Neural progenitor cell (in vitro differentiated cells): ENCODE measurements at regions not wholly inside any gene's neighbourhood (a gene's known extent, or its start where the extent isn't known, plus 50 kb on each side); places are given as distances from the start of the nearest gene placed in this dataset.
"Not testable (repeated sequence)": the region's sequence is repeated elsewhere in the genome, so short reads cannot be mapped to it uniquely, and the experiment has no call there.

Source experiments
- DNase-seq: peaks from one replicate; pipeline ENCODE4 v3.0.0-alpha.2; 2016; ENCODE audit warnings: low spot score
- H2AFZ ChIP-seq: fragments of 200-600 bp; sonication (generic); replicated peaks from 2 replicates; pipeline ENCODE4 v1.6.1; 2016; ENCODE audit warnings: antibody characterized with exemption
- H3F3A ChIP-seq: fragments of 200-600 bp; sonication (generic); 2 replicates; pipeline ENCODE4 v1.6.1; 2016; ENCODE audit warnings: antibody characterized with exemption, low read depth
- H3K27ac ChIP-seq: fragments of 200-600 bp; sonication (generic); 2 replicates; pipeline ENCODE4 v1.5.1; 2016; ENCODE audit warnings: mild to moderate bottlenecking
- H3K27me3 ChIP-seq: fragments of 200-600 bp; sonication (generic); 2 replicates; pipeline ENCODE4 v1.6.1; 2016; ENCODE audit warnings: mild to moderate bottlenecking, moderate library complexity
- H3K36me3 ChIP-seq: fragments of 200-600 bp; sonication (generic); 2 replicates; pipeline ENCODE4 v1.5.1; 2016
- H3K4me1 ChIP-seq: fragments of 200-600 bp; sonication (generic); 2 replicates; pipeline ENCODE4 v1.6.1; 2016; ENCODE audit warnings: mixed run types
- H3K4me2 ChIP-seq: fragments of 200-600 bp; sonication (generic); 2 replicates; pipeline ENCODE4 v1.6.1; 2016
- H3K4me3 ChIP-seq: fragments of 200-600 bp; sonication (generic); 2 replicates; pipeline ENCODE4 v1.5.1; 2016
- H3K79me2 ChIP-seq: fragments of 200-600 bp; sonication (generic); 2 replicates; pipeline ENCODE4 v1.6.1; 2016; ENCODE audit warnings: low read depth
- H3K9ac ChIP-seq: fragments of 200-600 bp; sonication (generic); 2 replicates; pipeline ENCODE4 v1.6.1; 2016
- H3K9me3 ChIP-seq: fragments of 200-600 bp; sonication (generic); 2 replicates; pipeline ENCODE4 v1.5.1; 2016; ENCODE audit warnings: low read depth
- H4K20me1 ChIP-seq: fragments of 200-600 bp; sonication (generic); 2 replicates; pipeline ENCODE4 v1.6.1; 2016; ENCODE audit warnings: low read depth
- H3K27ac Mint-ChIP-seq: 3 replicates; pipeline ENCODE4 v1.8.0; 2021; ENCODE audit warnings: mixed read lengths
- H3K27me3 Mint-ChIP-seq: 2 replicates; pipeline ENCODE4 v1.8.0; 2022; ENCODE audit warnings: low read depth, mild to moderate bottlenecking, inconsistent platforms, moderate library complexity, mixed read lengths; ENCODE audit not compliant: insufficient read depth
- H3K36me3 Mint-ChIP-seq: 3 replicates; pipeline ENCODE4 v1.8.0; 2021; ENCODE audit warnings: mixed read lengths
- H3K4me1 Mint-ChIP-seq: 3 replicates; pipeline ENCODE4 v1.8.0; 2021; ENCODE audit warnings: mixed read lengths
- H3K4me3 Mint-ChIP-seq: 3 replicates; pipeline ENCODE4 v1.8.0; 2021; ENCODE audit warnings: mild to moderate bottlenecking, moderate library complexity, mixed read lengths
- H3K9me3 Mint-ChIP-seq: 3 replicates; pipeline ENCODE4 v1.8.0; 2020; ENCODE audit warnings: mixed read lengths
- CTCF ChIP-seq: fragments of 200-600 bp; sonication (generic); IDR thresholded peaks from 2 replicates; pipeline ENCODE4 v1.5.1; 2017; ENCODE audit warnings: antibody characterized with exemption, mild to moderate bottlenecking
- EZH2 ChIP-seq: fragments of 200-600 bp; sonication (generic); IDR thresholded peaks from 2 replicates; pipeline ENCODE4 v1.6.1; 2017; ENCODE audit warnings: antibody characterized with exemption, mild to moderate bottlenecking, moderate library complexity
- EZH2phosphoT487 ChIP-seq: fragments of 200-600 bp; sonication (generic); IDR thresholded peaks from 2 replicates; pipeline ENCODE4 v1.6.1; 2017; ENCODE audit warnings: antibody characterized with exemption

DNA sequence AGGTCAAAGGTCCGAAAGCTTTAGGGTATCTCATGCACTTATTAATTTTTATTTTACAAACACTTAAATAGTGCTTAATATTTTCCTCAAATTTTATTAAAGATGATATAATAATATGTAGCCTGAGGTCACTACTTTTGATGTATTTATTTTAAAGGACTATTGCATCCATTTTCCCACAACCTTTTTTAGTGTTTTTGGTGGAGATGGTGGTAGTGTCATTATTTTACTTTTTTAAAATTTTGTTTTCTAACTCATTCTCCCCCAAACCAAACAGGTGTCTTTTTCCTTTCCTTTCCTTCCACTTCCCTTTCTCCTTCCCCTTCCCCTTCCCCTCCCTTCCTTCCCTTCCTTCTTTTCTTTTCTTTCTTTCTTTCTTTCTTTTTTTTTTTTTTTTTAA is 328.6 kb downstream of the CYLC2 start:
- H3K9ac ChIP-seq = no peak overlapping the region
- no peaks in the 10 kb centered on the region for H3K36me3 ChIP-seq
- H3K4me3 ChIP-seq = no peak overlapping the region
- H3K9me3 ChIP-seq = no peaks in the 10 kb centered on the region
- Mint-ChIP-seq H3K36me3 (no peaks in the 10 kb centered on the region), H3K27me3 (no peaks in the 10 kb centered on the region), H3K27ac (no peak overlapping the region), H3K4me3 (no peak overlapping the region), H3K9me3 (no peaks in the 10 kb centered on the region), H3K4me1 (no peaks in the 10 kb centered on the region)
- DNase-seq = no peak
- H3F3A ChIP-seq = no peaks in the 10 kb centered on the region
- no peaks in the 10 kb centered on the region for H3K4me1 ChIP-seq
- no peaks in the 10 kb centered on the region for H3K27me3 ChIP-seq
- no peaks in the 10 kb centered on the region for H3K79me2 ChIP-seq
- no peak for TF ChIP-seq EZH2phosphoT487
- TF ChIP-seq CTCF = no peak
- TF ChIP-seq EZH2 = no peak
- H4K20me1 ChIP-seq = no peaks in the 10 kb centered on the region
- H2AFZ ChIP-seq = no peak overlapping the region
- H3K27ac ChIP-seq = no peak overlapping the region
- no peak overlapping the region for H3K4me2 ChIP-seq

GRCh38 chr9:103335461-103335860 is 340.3 kb downstream of the CYLC2 start:
- Mint-ChIP-seq H3K9me3 (no peaks in the 10 kb centered on the region), H3K4me1 (no peaks in the 10 kb centered on the region), H3K27ac (no peak overlapping the region), H3K36me3 (no peaks in the 10 kb centered on the region), H3K4me3 (no peak overlapping the region), H3K27me3 (no peaks in the 10 kb centered on the region)
- no peak overlapping the region for H3K27ac ChIP-seq
- no peak overlapping the region for H3K4me3 ChIP-seq
- H2AFZ ChIP-seq = no peak overlapping the region
- H3K27me3 ChIP-seq = no peaks in the 10 kb centered on the region
- H3F3A ChIP-seq = no peaks in the 10 kb centered on the region
- no peaks in the 10 kb centered on the region for H3K9me3 ChIP-seq
- H3K9ac ChIP-seq = no peak overlapping the region
- no peak for DNase-seq
- no peaks in the 10 kb centered on the region for H3K4me1 ChIP-seq
- no peaks in the 10 kb centered on the region for H3K36me3 ChIP-seq
- H4K20me1 ChIP-seq = no peaks in the 10 kb centered on the region
- no peak overlapping the region for H3K4me2 ChIP-seq
- H3K79me2 ChIP-seq = no peaks in the 10 kb centered on the region
- no peak for TF ChIP-seq EZH2phosphoT487

DNA sequence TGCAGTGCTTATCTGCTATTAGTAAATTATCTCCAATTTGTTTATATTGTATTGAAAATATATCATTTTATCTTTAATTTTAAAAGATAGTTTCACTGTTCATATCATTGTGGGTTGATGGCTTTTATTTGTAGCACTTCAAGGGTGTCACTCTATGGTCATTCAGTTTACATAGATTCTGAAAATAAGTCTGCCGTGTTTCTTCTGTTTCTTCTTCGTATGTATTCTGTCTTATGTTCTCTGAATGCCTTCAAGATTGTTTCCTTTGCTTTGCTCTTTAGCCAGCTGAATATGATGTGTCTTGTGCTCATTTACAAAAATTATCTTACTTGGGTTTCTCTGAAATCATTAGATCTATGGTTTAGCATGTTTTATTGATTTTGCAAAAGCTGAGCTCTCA is 359.9 kb downstream of the CYLC2 start:
- Histone ChIP-seq H3K27me3 (no peaks in the 10 kb centered on the region), H3K27ac (no peak overlapping the region)
- no peak for TF ChIP-seq CTCF
- TF ChIP-seq EZH2phosphoT487 = no peak
- TF ChIP-seq EZH2 = no peak

GRCh38 chr9:103357980-103358379 is 362.8 kb downstream of the CYLC2 start:
- H3K9me3 ChIP-seq = peaks cover 20% of the 10 kb centered on the region
- not testable (repeated sequence) for H3K9me3 Mint-ChIP-seq, H4K20me1 ChIP-seq, H3K27me3 ChIP-seq, H3K27ac ChIP-seq, H3K9ac ChIP-seq, H3K36me3 Mint-ChIP-seq, H2AFZ ChIP-seq, H3K4me1 ChIP-seq, H3K27ac Mint-ChIP-seq, H3K36me3 ChIP-seq, H3K79me2 ChIP-seq, DNase-seq, H3K4me2 ChIP-seq, H3K4me3 ChIP-seq, H3K27me3 Mint-ChIP-seq, H3K4me3 Mint-ChIP-seq, H3F3A ChIP-seq, H3K4me1 Mint-ChIP-seq

More for the DNA sequence above, 359.9 kb downstream of the CYLC2 start:
- Mint-ChIP-seq H3K27ac (no peak overlapping the region), H3K36me3 (peaks cover 3% of the 10 kb centered on the region), H3K4me1 (no peaks in the 10 kb centered on the region), H3K27me3 (no peaks in the 10 kb centered on the region), H3K4me3 (no peak overlapping the region), H3K9me3 (peaks cover 8% of the 10 kb centered on the region)
- Histone ChIP-seq H3K4me3 (no peak overlapping the region), H3K4me1 (no peaks in the 10 kb centered on the region), H2AFZ (no peak overlapping the region), H3K36me3 (no peaks in the 10 kb centered on the region), H3K9me3 (peaks cover 20% of the 10 kb centered on the region), H4K20me1 (no peaks in the 10 kb centered on the region), H3K79me2 (no peaks in the 10 kb centered on the region), H3K4me2 (no peak overlapping the region), H3F3A (no peaks in the 10 kb centered on the region), H3K9ac (no peak overlapping the region)
- DNase-seq = no peak
